HG03039 (cell line): ENCODE measurements at regions not wholly inside any gene's neighbourhood (a gene's known extent, or its start where the extent isn't known, plus 50 kb on each side); places are given as distances from the start of the nearest gene placed in this dataset.

Experiments
- ATAC-seq: cut with Tn5 transposase; IDR thresholded peaks from one replicate; pipeline ENCODE4 v1.9.1; 2021; ENCODE audit warnings: mild to moderate bottlenecking, moderate library complexity; ENCODE audit not compliant: unreplicated experiment

DNA sequence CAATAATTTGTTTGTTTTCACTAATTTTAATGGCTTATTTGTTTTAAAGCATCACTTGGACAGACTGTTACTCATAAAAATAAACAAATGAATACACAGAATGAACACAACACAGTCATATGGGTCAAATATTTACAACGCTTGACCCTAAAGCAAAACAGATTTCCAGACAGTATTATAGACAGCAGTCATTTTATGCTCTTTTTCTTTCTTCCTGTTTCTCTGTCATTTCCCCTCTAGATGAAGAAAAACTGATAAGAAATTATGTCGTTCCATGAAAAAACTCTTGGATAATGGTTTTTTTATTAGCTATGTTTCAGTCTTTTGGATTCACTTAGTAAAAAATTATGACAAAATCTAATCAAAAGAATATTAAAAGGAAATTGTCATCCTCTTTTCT lies 297.3 kb upstream of the NEGR1 start:
- no peak for ATAC-seq

DNA sequence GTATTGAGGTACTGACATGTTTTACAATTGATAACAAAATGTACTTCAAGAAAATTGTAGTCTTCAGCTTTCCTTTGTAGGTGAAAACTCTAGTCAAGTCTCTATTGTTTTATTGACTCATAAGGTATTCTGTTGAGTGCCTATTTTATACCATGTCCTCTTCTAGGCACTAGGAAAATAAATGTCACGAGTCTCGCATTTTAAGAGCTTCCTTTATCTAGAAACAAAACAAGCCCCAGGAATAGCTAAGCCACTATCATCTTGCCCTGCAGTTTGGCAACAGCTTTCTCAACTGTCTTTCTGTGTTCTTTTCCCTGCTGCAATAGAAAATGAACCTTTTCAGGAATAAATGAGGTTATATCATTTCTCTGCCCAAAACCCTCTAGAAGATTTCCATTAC lies 288.5 kb upstream of the NEGR1 start:
- ATAC-seq = no peak

DNA sequence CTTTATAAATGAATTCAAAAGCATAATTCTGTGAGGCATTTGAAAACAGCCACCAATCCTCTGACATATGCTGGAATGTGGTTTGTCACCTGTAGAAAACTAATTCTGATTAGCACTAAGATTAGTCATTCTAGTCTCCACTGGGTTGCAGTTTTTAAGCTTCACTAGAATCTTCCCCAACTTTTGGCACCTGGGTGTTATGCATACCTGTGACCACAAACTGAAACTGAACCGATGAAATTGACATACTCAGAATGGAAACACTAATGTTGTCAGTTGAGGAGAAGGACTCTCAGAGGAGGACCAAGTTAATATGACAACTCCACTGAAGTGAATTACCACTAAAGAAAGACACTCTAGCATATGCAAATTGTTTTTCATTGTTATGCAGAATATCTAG lies 285.8 kb upstream of the NEGR1 start:
- ATAC-seq = no peak

DNA sequence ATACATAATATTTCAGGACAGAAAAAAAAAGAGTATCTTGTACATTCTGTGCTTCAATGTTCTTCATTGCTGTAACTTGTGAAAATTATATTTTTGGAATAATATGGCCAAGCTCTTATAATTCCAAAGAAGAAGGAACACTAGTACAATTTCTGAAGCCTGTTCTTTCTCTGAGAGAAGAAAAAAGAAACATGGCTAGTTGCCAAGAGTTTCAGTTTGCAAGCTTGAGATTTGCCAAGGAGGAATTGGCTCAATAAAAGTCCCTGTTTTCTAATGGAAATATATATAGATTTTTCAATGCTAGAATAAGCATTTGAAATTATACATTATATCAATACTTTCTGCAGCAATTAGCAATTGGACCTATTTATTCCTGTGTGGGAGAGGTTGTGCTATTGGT lies 285.2 kb upstream of the NEGR1 start:
- no peak for ATAC-seq

DNA sequence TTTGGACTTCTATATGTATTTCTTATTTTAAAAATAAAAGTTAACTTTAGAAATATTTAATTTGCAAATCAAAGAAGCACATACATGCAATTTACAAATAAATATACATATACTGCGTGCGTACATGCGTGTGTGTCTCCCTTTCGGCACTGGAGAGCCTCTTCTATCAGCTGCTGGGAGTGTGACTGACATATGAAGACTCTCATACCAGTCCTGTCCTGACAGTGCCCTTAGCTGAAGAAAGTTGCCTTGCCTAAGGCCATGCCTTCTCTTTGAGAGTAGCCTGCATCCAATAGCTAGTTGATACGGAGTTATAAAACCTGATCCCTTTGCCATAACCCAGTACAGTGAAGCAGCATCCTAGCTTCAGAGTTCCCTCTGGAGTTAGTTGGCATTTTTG lies 282.4 kb upstream of the NEGR1 start:
- ATAC-seq = no peak

DNA sequence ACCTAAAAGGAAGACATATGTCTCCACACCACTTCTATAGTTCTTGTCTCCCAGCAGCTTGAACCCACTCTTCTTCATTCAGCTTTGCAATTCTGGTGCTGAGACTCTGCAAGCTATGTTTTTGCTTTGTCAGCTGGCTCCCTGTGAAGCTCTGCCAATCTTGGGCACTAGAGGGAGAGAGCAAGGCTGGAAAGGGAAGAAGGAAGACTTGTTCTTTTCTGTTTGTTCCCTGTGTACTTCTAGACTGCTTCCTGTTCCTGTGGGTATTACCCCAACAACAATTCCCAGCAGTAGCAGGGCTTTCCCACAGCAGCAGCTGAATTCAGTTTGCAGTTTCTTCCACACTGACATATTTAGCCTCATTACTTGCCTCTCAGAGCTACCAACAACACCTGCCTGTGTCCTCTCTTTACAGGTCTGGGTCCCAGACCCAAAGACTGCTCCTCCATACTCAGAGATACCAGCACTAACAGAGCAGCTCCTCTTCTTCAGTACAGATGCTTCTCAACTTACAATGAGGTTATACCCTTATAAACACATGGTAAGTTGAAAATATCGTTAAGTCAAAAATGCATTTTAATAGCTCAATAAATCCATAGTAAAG lies 275.2 kb upstream of the NEGR1 start:
- no peak for ATAC-seq

DNA sequence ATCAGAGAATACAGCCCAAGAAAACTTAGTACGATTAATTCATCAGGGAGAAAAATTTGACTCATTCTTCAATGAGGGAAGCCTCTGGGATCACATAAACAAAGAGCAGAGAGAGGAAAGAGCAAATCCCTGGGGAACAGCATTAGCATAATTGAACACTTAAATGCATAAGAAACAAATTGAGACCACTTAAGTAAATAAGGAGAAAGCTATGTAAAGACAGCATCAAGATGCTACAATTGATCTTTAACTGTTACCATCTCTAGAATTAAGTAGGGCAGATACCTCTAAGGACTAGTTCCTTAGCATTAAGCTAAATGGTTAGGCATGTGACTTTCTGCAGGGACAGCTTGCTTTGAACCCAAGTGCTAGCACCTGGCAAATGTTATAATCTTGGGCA lies 265.1 kb upstream of the NEGR1 start:
- no peak for ATAC-seq

DNA sequence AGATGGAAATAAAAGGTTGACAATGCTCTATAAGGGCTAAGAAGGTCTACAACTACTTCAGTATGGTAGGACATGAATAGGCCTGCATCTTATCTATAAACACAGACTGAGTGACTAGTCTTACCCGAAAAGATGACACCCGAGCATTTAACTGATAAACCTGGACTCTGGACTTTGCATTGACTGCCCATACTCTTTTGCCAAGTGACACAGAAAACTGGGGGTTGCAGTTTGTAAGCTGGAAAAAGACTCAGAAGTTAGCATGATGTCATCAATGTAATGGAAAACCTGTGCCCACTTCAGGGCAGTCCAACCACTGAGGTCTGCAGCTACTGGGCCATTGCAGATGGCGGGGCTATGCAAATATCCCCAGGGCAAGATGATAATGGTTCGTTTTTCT lies 258.3 kb upstream of the NEGR1 start:
- no peak for ATAC-seq

DNA sequence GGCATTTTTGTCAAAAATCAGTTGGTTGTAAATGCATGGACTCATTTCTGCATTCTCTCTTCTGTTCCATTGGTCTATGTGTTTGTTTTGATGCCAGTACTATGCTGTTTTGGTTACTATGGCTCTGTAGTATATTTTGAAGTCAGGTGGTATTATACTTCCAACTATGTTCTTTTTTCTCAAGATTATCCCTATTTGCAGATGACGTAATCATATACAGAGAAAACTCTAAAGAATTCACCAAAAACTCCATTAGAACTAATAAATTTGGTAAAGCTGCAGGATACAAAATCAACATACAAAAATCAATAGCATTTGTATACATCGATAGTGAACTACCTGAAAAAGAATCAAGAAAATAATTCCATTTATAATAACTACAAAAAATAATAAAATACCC lies 253.1 kb upstream of the NEGR1 start:
- no peak for ATAC-seq

DNA sequence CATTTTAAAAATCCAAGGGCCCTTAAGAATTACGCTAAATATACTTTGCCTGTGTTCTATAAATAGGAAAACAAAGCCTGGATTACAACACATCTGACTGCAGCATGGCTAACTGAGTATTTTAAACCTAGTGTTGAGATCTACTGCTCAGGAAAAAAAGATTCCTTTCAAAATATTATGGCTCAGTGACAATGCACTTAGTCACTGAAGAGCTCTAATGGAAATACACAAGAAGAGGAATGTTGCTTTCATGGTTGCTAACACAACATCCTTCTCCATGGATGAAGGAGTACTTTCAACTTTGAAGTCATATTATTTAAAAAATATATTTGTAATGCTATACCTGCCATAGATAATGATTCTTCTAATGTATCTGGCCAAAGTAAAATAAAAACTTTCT lies 248.3 kb upstream of the NEGR1 start:
- ATAC-seq = no peak

DNA sequence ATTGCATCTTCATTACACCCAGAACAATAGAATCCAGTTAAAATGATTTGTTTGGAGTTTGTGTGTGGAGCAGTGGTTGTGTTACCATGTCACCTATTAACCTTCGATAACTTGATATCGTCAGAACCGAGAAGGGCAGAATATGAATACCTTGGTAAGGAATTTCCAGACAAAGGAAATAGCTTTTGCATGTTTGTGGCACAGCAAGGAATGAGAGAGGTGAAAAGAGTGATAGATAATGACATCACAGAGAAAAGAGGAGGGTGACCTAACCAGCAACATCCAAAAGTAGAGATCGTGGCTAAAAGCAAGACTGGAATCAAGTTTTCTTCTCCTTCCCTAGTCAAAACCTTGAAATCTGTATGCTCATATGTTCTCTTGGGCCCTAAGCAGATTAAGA lies 244.6 kb upstream of the NEGR1 start:
- no peak for ATAC-seq

DNA sequence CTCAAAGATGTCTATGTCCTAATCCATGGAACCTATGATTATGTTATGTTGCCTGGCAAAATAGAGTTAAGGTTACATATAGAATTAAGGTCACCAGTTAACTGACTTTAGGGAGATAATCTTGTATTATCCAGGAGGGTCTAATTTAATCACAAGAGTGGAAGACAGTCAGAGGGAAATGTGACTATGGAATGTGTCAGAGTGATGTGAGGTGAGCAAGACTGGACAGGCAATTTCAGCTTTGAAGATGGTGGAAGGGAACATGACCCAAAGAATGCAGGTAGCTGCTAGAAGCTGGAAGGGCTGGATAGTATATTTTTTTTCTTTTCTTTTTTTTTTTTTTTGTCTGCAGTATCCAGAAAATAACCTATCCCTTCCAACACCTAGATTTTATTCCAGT lies 241.7 kb upstream of the NEGR1 start:
- ATAC-seq = no peak

DNA sequence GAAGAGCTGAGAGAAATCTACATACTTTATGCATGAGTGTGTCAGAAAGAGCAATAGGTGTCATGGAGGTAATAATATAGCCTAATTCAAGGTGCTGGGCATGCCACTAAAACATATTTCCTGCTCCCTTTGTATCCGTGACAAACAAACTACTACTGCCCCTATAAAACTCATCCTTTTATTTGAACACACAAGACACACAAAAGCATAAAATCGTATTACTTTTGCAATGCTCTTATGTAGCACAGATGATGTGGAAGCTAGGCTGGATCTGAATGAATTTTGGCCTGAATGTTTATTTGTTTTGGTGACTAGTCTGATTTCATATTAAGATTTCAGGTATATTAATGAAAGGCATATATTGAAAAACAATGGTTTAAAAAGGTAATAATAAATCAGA lies 239.3 kb upstream of the NEGR1 start:
- no peak for ATAC-seq

DNA sequence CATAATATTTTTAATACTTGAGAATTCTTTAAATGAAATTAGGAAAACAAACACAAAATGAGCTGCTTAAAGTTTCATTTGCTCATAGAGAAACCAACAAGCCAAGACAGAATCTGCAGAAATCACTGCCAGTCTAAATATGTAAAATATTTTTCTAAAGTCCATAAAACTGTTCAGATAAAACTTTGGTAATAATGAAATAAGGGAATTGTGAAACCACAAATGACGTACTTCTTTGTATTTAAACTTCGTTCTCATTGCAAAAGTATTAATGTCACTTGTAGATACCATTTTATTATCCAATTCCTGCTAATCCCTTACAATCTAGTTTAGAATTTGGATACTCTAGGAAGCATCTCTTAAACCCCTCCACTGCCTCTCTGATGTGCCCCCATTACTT lies 234.5 kb upstream of the NEGR1 start:
- no peak for ATAC-seq

DNA sequence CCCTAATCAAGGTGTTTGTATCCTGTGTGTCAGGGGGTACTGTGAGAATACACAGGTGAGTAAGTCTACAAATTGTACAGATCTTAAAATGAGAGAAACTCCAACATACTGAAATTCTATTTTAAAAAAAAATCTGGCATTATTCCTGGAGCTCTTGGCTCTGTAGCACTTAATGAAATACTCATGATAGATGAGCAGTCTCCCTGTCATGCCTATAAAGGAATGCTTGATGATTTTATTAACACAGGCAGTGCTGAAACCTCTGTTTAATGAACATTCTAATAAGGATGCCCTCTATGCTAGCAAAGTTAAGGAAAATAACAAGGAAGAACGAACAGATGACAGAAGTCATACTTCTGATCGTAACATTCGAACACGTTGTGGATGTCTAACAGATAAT lies 233.9 kb upstream of the NEGR1 start:
- no peak for ATAC-seq

DNA sequence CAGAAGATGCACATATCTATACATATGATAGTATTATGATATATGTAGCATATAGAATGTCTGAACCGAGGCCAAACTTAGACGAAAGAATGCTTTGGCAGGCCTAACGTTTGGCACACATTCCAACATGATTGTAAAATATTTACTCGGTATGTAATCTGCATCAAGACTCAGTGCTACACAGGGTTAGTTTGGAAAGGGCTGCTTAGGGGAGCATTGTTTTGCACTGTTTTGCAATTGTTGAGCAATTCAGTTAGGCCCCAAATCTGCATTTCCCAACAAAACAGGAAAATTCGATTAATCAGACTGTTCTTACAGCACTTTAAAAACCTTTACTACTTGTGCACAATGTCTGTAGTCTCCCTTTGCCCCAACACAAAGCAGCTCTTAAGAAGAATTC lies 216.0 kb upstream of the NEGR1 start:
- ATAC-seq = no peak

DNA sequence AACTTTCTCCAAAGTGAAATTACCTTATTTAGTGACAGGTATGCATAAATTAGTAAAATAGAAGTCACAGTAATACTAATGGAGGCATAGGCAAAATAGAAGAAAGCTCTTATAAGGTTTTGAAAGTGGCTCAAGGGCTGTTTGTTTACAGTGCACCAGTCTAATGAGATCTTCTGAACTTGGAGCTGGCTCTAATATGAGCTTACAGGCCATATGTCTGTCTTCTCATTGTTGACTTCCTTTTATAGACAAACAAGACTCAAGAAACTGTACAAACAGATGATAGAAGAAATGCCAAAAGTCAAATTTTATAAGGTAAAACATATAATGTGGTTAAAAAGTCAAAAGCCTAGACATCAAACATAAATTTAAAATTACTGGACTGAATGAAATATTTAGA lies 207.5 kb upstream of the NEGR1 start:
- ATAC-seq = no peak

DNA sequence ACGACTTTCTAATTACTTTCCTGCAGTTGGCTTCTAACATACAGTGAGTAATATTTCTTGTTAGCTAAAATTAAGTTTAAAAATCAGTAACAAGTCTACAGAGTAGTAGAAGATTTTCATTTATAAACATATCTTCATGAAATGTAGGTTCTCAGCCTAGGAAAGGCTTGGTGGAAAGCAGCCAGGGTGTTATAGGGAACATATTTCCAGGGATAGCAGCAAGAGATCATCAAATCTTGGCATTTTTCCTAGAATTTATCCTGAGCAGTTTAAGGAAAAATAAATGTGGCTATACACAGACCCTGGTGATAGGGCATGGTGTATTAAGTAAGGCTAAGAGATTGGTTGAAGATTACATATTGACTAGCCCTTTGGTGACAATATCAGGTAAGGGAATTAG lies 203.5 kb upstream of the NEGR1 start:
- no peak for ATAC-seq

DNA sequence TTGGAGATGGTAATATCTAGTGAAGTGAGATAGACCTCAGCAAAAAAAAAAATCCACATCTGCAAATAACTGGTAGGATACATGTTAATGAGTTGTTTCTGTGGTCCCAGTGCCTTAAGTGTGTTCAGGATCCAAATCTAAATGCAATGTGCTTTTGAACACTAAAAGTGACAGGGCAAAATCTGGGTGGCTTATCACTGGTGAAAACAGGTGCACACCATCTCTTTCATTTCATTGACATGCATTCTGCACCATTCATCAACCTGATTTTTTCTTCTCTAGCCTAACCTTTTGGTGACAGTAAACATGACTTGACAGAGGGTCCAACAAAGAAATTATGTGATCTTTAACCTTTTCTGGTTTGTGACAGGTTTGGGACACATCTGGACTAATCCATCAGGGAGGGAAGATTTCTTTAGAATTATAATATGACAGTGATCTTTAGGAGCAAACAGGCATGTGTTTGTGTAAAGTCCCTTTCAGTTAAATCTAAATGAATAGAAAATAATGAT lies 201.6 kb upstream of the NEGR1 start:
- ATAC-seq = no peak

DNA sequence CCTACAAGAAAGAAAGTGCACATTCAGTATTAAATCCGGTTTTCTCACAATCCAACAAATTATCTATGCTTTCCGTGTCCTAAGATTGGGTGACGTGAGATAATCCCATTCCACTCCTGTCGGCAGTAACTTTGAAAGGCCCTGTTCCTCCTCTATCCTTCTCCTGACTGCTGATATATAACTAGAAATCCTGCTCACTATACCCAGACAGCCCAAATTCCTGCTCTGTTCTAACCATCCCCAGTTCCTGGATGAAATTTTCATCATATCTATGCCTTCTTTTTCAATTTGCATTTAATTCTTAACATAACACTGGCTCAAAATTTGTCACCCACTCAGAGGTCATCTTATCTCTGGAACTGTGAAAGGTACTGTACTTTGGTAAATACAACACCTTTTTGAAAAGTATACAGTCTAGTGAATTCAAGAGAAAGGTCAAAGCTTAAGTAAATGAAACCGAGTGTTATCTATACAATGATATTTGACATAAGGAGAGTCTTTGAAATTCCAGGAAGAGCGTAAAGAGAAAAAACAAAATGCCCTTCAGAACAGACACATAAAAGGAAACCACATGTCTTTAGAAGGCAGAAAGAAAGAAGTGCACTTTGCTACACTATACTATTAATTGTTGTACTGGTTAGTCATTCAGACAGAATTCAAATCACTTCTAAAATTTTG lies 200.5 kb upstream of the NEGR1 start:
- no peak for ATAC-seq

DNA sequence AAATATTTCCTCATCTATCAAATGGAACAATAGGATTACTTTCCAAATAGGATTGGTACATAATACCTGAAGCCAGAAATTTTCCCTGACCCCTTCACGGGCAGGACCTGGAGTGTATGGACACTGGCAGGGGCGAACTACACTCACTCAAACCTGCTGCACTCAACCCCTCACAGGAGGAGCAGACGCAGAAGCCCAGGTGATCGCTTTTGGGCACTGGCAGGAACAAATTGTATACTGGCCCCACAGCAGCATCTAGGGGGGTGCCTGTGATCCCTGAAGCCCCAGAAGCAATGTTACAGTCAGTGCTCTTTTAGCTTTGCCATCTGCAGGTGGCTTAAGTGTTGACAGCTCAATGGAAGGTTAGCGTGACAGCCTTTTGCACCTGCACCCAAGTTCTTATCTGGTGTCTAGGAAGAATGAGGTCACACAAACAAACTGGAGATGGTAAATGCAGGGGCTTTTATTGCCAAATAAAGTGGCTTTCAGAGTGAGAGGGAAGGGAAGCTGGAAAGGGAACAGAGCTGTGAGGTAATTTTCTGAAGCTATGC lies 199.2 kb upstream of the NEGR1 start:
- ATAC-seq = no peak

DNA sequence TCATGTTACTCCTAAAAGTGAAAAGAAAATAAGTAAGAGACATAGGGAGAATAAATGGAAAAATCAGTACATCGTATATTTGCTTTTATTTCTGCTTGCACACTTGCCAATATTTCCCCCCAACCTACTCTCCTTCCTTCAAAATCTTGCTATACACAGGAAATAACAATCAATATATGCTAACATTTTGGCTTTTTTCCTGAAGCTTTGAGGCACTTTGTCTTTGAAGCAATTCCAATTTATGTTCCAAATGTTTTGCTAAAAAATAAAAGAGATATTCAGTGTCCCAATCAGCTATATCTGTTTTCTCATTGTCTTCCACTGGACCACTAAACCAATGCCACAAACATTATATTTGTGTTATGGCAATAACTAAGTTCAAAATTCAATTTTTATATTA lies 184.0 kb upstream of the NEGR1 start:
- ATAC-seq = no peak
